G401.6 (cell line): ENCODE measurements at regions not wholly inside any gene's neighbourhood (a gene's known extent, or its start where the extent isn't known, plus 50 kb on each side); places are given as distances from the start of the nearest gene placed in this dataset.
"Not testable (repeated sequence)": the region's sequence is repeated elsewhere in the genome, so short reads cannot be mapped to it uniquely, and the experiment has no call there.

Experiments used
- FAIRE-seq: peaks from 2 replicates; lab custom pipeline; 2012; peaks lifted over from hg19 to GRCh38; lab: Jason Lieb, UNC

DNA sequence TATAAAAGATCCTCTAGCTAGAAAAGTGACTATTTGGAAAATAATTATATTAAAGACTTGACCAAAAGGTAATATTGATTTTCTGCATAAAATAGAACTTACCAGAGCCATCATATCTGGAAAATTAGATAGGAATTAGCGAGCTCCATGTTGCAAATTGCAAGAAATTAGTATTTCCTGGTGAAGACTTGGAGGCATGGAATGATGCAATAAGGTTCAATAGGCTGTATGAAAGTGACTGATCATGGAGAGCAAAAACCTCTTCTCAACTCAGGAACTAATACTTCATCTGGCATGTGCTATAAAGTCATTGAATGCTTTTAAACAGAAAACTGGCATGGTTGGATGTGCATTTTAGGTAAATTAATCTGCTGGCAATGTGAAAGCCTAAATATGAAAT lies 66.3 kb upstream of the UFM1 start:
- no peak for FAIRE-seq

GRCh38 chr13:38265132-38265497 lies 84.5 kb upstream of the UFM1 start:
- no peak for FAIRE-seq

DNA sequence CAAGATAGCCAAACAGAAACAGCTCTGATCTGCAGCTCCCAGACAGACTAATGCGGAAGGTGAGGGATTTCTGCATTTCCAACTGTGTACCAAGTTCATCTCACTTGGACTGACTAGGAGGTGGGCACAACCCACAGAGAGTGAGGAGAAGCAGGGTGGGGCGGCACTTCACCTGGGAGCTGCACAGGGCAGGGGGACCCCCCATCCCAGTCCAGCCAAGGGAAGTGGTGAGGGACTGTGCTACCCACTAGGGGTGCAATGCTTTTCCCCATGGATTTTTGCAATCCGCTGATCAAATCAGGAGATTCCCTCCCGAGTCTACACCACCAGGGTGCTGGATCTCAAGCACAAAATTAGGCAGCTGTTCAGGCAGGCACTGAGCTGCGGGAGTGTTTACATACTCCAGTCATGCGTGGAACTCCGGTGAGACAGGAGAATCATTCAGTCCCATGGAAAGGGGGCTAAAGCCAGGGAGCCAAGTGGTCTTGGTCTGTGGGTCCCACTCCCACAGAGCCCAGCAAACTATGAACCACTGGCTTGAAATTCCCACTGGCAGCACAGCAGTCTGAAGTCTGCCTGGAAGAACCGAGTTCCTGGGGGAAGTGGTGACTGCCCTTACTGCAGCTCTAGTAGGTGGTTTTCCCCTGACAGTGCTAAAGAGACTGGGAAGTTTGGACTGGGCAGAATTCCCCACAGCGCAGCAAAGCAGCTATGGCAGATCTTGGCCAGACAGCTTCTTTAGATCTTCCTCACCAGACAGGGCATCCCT lies 85.1 kb upstream of the UFM1 start:
- no peak for FAIRE-seq

- no peak for FAIRE-seq
These were observed 87.4 kb upstream of the UFM1 start for GRCh38 chr13:38262211-38262610.

DNA sequence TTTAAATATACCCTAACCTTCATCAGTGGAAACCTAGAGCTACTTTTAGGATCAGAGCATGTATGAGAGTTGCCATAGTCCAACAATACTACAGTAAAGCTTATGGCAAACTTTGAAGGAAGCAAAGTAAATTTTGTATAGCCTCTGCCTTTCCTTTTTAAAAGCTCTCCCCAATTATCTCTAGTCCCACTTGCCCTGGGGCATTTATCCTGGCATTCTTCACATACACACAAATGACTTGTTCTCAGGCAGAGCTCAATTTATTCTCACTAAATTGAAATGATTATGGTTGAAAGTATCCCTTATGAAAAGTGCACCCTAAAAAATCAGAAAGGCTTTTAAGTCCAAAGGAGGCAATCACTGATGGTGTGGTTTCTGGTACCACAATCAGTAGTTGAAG lies 94.1 kb upstream of the UFM1 start:
- FAIRE-seq = no peak

GRCh38 chr13:38239874-38240273 lies 109.8 kb upstream of the UFM1 start:
- no peak for FAIRE-seq

DNA sequence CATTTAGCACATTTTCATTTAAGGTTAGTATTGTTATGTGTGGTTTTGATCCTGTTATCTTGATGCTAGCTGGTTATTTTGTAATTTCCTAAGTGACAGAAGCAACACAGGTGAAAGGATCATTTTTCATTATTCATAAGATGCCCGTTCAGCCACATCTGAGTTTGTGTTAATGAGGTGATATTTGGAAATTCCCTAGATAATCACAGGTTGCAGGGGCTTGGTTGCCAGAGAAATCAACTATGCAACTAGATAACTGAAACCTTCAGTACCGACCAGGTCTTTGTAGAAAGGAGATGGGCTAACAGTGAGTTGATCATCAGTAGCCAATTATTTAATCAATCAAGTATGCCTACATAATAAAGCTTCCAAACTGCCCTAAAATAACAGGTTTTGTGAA lies 121.3 kb upstream of the UFM1 start:
- FAIRE-seq = no peak

DNA sequence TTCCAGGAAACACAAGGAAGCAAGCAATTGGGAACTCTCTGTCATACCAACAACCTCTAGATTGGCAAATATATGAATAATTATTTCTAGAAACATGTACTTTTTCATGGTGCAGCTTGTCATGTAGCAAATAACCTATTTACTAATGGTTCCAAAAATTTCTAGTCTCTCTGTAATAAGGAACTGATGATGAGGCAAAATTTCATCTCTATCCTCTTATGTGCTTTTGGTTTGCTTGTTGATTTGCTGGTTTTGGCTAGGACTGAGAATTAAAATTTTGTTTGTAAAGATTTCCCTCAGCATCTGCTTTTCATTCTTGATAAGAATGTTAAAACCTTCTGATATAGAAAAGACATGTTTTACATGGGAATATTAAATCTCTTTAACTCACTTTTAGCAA lies 123.2 kb upstream of the UFM1 start:
- no peak for FAIRE-seq

DNA sequence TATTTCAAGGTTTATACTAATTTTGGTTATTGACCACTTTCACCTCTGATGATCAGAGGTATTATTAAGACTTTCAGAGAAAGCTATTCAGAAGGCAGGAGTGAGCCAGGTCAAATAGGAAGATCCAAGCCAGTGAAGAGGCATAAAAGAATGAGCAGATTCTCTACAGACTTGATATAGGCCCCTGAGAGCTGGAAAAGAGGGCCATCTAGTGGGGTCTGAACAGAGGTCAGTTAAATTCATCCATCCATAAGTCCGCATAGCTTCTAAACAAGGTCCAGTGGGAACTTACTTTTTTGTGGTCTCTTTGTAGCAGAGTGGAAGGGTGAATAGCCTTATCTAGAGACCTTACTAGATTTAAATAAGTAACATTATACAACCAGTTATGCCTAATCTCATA lies 126.6 kb upstream of the UFM1 start:
- no peak for FAIRE-seq

GRCh38 chr13:38221120-38221519 lies 128.5 kb upstream of the UFM1 start:
- FAIRE-seq = not testable (repeated sequence)

GRCh38 chr13:38216181-38216580 lies 133.5 kb upstream of the UFM1 start:
- no peak for FAIRE-seq

DNA sequence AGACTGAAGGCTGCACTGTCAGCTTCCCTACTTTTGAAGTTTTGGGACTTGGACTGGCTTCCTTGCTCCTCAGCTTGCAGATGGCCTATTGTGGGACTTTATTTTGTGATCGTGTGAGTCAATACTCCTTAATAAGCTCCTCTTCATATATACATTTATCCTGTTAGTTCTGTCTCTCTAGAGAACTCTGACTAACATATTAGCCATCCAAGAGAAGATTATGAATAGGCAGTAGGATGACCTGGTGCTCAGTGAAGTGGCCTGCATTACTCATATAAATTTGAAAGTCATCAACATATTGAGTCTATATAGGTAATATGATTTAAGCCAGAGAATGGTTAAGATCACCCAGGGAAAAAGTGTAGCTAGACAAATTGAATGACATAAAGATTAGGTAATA lies 136.3 kb upstream of the UFM1 start:
- FAIRE-seq = no peak

DNA sequence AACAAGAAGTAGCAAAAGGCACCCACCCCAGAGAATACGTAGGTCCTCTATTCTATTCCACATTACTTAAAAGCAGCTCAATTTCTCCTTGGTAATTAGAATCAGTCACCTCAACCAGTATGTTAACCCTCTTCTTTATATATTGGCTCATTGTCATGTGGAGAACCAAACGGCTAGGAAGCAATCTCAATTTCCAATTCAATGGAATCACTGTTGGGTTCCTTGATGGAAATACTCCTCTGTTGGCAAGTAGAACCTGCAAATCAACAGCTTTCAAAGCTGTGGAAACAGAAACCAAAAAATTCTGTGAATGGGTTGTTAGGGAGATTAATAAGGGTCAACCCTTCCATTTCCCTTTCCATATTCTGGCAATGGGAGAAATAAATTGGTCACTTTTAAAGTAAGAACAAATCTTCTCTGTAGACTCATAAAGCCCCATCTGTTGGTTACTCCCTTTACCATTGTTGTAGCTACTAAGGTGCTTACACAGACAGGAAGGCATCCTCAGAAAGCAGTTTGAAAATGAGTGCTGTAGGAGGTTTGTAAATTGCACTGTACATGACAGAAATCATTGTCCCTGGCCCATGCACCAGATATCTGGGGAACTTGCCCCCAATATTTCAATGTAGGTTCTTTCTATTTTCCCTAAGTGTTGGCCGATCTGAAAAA lies 138.6 kb upstream of the UFM1 start:
- FAIRE-seq = no peak

DNA sequence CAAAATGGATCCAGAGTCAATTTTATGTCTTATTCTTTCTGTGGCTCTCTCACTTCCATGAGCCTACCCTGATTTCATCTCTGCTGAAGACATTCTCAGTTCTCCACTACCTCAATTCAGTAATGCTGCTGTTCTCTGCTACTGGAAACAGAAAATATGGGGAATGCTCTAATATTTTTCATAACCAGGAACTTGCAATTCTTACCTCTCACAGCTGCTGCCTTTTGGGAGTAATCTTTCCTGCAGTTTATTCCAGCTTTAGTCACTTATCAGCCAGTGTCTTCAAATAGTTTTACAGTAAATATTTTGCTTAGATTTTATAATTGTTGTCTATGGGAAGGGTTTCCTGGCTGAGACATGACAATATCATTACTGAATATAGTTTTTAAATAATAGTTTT lies 145.1 kb upstream of the UFM1 start:
- FAIRE-seq = no peak

DNA sequence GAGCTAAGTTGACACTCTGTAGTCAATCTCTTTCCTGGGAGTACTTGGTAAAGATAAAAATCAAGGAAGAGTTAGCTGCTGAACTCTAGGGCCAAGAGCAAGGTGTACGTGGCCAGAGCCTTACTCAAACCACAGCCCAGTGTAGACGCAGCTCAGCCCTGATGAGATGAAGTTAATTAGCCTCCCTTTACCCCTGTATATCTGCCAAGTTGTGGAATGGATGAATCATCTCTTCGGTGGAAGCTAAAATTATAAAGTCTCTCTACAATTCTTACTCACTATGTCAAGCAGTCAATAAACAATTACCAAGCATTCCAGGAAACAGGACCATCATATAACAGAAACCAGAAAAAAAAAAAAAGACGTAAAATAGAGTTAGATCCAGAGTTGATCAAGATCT lies 146.9 kb upstream of the UFM1 start:
- no peak for FAIRE-seq

DNA sequence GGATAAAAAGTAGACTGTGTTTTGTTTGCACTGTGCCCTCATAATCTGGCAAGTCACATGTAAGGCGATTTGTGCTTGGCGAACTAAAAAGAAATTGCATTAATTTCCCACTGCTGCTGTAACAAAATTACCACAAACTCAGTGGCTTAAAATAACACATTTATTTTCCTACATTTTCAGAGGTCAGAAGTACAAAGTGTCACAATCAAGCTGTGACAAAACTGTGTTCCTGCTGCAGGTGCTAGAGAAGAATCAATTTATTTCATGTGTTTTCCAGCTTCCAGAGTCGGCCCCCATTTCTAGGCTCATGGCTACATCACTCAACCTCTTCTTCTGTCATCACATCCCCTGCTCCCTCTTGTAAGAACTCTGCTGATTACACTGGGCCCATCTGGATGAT lies 158.6 kb upstream of the UFM1 start:
- no peak for FAIRE-seq

- FAIRE-seq = no peak
These were observed 169.0 kb upstream of the UFM1 start for GRCh38 chr13:38180670-38181069.

DNA sequence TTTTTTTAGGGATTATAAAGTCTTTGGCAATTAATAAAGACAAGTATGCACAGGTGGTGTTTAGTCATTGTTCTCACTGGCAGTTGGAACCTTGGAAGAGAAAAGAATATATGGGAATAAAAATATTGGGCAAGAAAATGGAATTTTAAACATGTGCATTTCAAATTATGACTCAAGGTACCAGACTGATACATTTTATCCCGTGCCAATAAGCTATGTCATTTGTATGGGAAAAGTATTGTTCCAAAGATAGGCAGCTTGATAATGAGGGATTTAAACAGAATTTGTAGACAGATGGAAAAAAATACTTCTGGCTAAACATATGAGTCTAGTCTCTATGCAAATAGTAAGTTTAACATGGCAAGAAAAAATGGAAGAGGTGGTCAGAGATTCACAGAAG lies 169.5 kb upstream of the UFM1 start:
- no peak for FAIRE-seq

DNA sequence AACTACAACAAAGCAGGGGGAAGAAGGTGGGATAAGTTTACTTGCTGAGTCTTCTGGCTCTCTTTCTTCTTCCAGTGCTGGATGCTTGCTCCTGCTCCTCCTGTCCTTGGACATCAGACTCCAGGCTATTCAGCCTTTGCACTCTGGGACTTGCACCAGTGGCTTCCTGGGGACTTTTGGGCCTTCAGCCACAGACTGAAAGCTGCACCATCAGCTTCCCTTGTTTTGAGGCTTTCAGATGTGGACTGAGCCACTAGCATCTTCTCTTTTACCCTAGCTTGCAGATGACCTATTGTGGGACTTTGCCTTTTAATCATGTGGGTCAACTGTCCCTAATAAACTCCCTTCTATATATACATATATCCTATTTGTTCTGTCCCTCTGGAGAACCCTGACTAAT lies 173.0 kb upstream of the UFM1 start:
- no peak for FAIRE-seq

DNA sequence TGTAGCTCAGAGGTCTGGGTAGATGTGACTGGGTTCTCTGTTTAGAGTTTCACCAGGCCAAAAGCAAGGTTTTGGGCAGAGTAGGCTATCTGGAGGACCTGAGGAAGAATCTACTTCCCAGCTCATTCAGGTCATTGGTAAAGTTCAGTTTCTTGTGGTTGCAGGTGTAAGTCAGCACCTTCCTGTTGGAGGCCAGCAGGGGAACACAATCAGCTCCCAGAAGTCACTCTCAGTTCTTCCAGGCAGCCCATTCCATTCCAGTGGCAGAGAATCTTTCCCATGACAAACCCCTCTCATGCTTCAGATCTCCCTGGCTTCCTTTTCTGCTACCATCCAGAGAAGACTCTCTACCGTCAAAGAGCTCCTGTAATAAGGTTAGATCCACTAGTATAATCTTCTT lies 176.2 kb upstream of the UFM1 start:
- FAIRE-seq = no peak

DNA sequence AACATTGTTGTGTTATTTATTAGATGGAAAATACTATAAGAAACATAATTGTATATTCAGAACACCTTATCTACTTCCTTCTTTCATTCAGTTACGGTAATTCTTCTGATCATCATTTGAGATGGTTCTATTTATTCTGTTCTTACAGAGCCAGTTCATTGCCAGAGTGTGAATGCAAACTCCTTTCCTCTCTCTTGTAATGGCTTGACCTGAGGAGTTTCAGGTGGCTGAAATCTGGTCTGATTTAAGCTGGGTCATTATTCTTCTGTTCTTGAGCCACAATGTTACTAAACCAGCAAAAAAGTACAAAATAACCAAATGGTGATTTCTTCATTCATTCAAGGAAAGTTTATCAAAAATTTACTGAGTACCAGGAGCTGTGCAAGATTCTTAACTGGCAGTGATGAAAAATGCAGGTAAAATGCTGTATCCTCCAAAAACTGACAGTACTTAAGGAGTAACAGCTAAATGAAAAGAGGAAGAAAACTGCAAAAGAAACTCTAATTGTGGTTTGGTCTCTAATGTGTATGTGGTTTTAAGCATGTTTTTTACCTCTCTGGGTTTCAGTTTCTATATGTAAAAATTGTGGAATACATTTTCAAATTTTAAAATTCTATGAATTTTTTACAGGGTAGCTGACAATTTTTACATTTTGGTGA lies 182.4 kb upstream of the UFM1 start:
- no peak for FAIRE-seq

DNA sequence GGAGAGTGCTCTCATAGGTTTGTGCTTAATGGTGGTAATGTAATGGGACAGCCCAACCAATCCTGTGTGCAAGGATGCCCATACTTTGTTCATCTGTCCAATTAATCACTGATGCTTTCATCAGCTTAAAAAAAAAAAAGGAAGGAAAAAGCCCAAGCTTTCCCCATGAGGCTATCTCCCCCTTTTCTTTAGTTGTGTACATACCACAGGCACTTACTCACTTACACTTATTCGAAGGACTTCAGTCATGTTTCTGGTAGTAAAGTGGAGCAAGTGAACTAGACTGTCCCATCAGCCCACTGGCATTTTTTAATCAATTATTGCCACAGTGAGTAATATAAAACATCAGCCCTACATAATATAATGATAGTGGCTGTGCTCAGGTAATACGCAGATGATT lies 183.5 kb upstream of the UFM1 start:
- no peak for FAIRE-seq

GRCh38 chr13:38160131-38160530 lies 189.5 kb upstream of the UFM1 start:
- no peak for FAIRE-seq

DNA sequence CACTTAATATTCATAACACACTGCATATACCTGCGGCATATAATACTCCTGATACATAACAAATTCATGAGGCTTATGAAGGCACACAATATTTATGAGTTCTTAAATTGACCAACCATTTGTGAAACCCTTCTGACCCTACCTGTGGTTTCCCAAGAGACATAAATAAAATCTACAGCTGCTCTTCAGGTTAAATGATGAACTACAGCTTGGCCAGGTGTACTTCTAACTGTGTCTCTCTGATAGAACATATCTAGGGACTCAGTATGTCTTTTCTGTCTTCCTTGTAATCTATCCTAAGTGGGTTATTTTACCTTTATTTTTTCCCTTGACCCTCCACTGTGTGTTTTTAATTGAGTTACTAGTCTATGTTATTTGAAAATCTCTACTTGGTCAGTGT lies 189.9 kb upstream of the UFM1 start:
- no peak for FAIRE-seq
